Nephron (organoid): ENCODE measurements at regions not wholly inside any gene's neighbourhood (a gene's known extent, or its start where the extent isn't known, plus 50 kb on each side); places are given as distances from the start of the nearest gene placed in this dataset.

Source experiments
- H3K27ac Mint-ChIP-seq, 3 experiments: 2 replicates each; pipeline ENCODE4 v1.8.0; 2020; ENCODE audit warnings: mixed read lengths in 3 of 3, mild to moderate bottlenecking in 2 of 3, moderate library complexity in 1 of 3
- H3K27me3 Mint-ChIP-seq: 2 replicates; pipeline ENCODE4 v1.8.0; 2021; ENCODE audit warnings: low read depth, mild to moderate bottlenecking, moderate library complexity, mixed read lengths
- H3K36me3 Mint-ChIP-seq: 2 replicates; pipeline ENCODE4 v1.8.0; 2020; ENCODE audit warnings: low read depth, mixed read lengths
- H3K4me1 Mint-ChIP-seq: 2 replicates; pipeline ENCODE4 v1.8.0; 2020; ENCODE audit warnings: mixed read lengths
- H3K4me3 Mint-ChIP-seq, 3 experiments: 2 replicates each; pipeline ENCODE4 v1.8.0; 2020; ENCODE audit warnings: mild to moderate bottlenecking in 3 of 3, mixed read lengths in 3 of 3, moderate library complexity in 2 of 3
- H3K9me3 Mint-ChIP-seq: 2 replicates; pipeline ENCODE4 v1.8.0; 2020; ENCODE audit warnings: mixed read lengths
- TF ChIP-seq, protein P1 (sequence below), 3 experiments: fragments of 200-600 bp; sonication (generic); IDR thresholded peaks; one replicate each; pipeline ENCODE4 v1.5.0; 2021; ENCODE audit warnings: antibody characterized with exemption in 3 of 3; ENCODE audit not compliant: unreplicated experiment in 3 of 3

DNA sequence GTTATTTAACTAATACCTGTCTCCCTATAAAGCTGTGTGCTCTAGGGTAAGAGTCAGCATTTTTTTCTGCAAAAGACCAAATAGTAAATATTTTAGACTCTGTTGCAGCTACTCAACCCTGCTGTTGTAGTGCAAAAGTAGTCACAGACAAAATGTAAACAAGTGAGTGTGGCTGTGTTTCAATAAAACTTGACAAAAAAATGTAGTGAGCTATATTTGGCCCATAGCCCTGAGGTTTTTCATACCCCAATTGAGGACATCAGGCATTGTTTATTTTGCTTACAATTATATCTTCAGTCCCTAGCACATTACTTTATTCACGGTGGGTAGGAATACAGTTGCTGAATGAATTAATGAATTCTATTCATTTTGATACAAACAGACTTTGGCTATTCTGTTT, 58.7 kb upstream of the TBC1D5 start:
- no peaks in the 10 kb centered on the region for H3K4me1 Mint-ChIP-seq
- H3K36me3 Mint-ChIP-seq = no peaks in the 10 kb centered on the region
- TF ChIP-seq, protein P1, sequence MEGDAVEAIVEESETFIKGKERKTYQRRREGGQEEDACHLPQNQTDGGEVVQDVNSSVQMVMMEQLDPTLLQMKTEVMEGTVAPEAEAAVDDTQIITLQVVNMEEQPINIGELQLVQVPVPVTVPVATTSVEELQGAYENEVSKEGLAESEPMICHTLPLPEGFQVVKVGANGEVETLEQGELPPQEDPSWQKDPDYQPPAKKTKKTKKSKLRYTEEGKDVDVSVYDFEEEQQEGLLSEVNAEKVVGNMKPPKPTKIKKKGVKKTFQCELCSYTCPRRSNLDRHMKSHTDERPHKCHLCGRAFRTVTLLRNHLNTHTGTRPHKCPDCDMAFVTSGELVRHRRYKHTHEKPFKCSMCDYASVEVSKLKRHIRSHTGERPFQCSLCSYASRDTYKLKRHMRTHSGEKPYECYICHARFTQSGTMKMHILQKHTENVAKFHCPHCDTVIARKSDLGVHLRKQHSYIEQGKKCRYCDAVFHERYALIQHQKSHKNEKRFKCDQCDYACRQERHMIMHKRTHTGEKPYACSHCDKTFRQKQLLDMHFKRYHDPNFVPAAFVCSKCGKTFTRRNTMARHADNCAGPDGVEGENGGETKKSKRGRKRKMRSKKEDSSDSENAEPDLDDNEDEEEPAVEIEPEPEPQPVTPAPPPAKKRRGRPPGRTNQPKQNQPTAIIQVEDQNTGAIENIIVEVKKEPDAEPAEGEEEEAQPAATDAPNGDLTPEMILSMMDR (IDR thresholded peaks at IDR 0.05; ENCODE audit: unreplicated experiment in 3 of 3) = no peak
- no peaks in the 10 kb centered on the region for H3K27me3 Mint-ChIP-seq
- no peak overlapping the region for H3K27ac Mint-ChIP-seq
- no peak overlapping the region for H3K4me3 Mint-ChIP-seq
- H3K9me3 Mint-ChIP-seq = no peaks in the 10 kb centered on the region

DNA sequence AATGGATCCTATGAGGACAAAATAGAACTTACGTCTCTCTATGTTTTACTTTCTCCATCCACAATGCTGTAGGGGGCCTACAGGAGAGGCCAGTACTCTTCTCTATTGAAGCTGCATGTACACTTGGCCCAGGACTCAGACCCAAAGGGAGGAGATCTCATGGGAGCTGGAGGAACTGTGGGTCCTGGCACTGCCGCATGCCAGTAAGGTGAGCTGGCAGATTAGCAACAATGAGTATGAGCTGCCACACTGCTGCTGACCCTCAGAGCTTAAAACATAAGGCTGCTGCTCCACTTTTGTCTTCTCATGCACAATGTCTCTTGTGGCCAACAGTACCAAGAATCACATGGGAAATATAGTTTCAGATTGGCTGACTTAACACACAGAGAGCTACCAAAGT, 57.8 kb upstream of the TBC1D5 start:
- TF ChIP-seq, protein P1 (IDR thresholded peaks at IDR 0.05; ENCODE audit: unreplicated experiment in 3 of 3) = no peak
- no peaks in the 10 kb centered on the region for H3K4me1 Mint-ChIP-seq
- no peaks in the 10 kb centered on the region for H3K9me3 Mint-ChIP-seq
- H3K4me3 Mint-ChIP-seq = no peak overlapping the region
- no peak overlapping the region for H3K27ac Mint-ChIP-seq
- H3K27me3 Mint-ChIP-seq = no peaks in the 10 kb centered on the region
- no peaks in the 10 kb centered on the region for H3K36me3 Mint-ChIP-seq

DNA sequence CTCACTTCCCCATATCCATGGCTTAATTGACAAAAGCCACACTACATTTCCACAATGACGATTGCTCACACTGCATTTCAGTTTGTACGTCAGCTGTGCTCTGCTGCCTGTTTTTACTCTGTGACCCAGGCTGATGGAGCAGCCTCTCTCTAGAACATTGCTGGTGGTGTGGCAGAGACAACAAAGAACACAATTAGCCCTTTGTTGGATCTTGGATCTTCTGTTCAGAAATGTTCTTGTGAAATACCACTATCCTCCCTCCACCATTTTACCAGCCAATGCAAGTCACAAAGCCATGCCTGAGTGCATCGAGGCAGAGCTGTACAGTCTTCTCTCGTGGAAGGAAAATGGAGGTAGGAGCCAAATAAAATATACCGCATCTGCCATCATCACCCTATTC, 56.9 kb upstream of the TBC1D5 start:
- Mint-ChIP-seq H3K36me3 (no peaks in the 10 kb centered on the region), H3K9me3 (no peaks in the 10 kb centered on the region), H3K27me3 (no peaks in the 10 kb centered on the region), H3K27ac (no peak overlapping the region), H3K4me3 (no peak overlapping the region), H3K4me1 (no peaks in the 10 kb centered on the region)
- TF ChIP-seq, protein P1 (IDR thresholded peaks at IDR 0.05; ENCODE audit: unreplicated experiment in 3 of 3) = no peak

DNA sequence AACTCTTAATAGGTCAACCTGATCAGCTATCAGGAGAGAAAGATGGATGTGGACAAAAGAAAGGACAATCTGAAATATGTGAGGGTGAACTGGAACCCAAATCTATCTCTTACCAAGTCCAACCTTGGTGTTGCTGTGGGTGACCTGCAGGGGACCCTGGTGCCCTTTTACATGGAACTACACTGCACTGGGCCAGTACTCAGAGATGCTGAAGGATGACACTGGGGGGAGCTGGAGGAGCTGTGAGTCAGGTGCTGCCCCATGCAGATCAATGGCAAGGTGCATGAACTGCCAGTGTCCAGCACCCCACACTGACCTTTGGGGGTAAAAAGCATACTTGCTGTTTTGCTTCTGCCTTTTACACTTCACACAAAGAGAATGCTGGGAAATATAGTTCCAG, 55.6 kb upstream of the TBC1D5 start:
- H3K36me3 Mint-ChIP-seq = no peaks in the 10 kb centered on the region
- H3K4me1 Mint-ChIP-seq = no peaks in the 10 kb centered on the region
- TF ChIP-seq, protein P1 (IDR thresholded peaks at IDR 0.05; ENCODE audit: unreplicated experiment in 3 of 3) = no peak
- H3K9me3 Mint-ChIP-seq = peaks cover 3% of the 10 kb centered on the region
- no peak overlapping the region for H3K4me3 Mint-ChIP-seq
- no peak overlapping the region for H3K27ac Mint-ChIP-seq
- no peaks in the 10 kb centered on the region for H3K27me3 Mint-ChIP-seq

DNA sequence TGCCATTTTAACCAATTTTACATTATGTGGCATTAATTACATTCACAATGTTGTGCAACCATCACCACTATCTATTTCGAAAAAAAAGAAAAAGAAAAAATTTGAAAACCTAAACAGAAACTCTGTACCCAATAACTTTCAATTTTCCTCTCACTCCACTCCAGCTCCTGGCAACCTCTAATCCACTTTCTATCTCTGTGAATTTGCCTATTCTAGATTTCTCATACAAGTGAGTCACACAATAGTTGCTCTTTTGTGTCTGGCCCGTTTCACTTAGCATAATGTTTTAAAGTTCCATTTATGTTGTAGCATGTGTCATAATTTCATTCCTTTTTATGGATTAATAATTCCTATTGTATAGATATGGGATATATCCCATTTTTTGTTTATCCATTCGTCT, 53.3 kb upstream of the TBC1D5 start:
- Mint-ChIP-seq H3K27ac (no peak overlapping the region), H3K27me3 (no peaks in the 10 kb centered on the region), H3K9me3 (peaks cover 12% of the 10 kb centered on the region), H3K4me3 (no peak overlapping the region), H3K36me3 (no peaks in the 10 kb centered on the region), H3K4me1 (no peaks in the 10 kb centered on the region)
- TF ChIP-seq, protein P1 (IDR thresholded peaks at IDR 0.05; ENCODE audit: unreplicated experiment in 3 of 3) = no peak

DNA sequence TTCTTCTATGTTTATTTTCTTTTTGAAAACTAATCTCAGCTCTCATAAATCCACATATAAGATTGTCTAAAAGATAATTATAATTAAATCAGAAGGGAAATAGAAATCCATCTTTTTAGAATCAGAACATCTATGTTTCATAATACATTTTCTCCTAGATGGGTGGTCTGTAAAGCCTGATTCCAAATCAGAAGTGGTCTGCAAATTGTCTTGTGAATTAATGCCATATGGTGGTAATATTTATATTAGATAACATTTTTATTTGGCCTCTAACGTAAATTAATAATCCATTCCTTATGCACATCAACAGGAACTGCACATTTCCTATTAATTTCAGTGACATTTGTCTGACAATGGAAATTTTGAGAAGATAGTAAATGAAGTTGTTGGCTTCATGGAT, 52.8 kb upstream of the TBC1D5 start:
- Mint-ChIP-seq H3K4me3 (no peak overlapping the region), H3K4me1 (no peaks in the 10 kb centered on the region), H3K36me3 (no peaks in the 10 kb centered on the region), H3K27ac (no peak overlapping the region), H3K27me3 (no peaks in the 10 kb centered on the region), H3K9me3 (peaks cover 13% of the 10 kb centered on the region)
- TF ChIP-seq, protein P1 (IDR thresholded peaks at IDR 0.05; ENCODE audit: unreplicated experiment in 3 of 3) = no peak
